Pulmonary artery endothelial cell (primary cell): ENCODE measurements at regions not wholly inside any gene's neighbourhood (a gene's known extent, or its start where the extent isn't known, plus 50 kb on each side); places are given as distances from the start of the nearest gene placed in this dataset.
"Not testable (repeated sequence)": the region's sequence is repeated elsewhere in the genome, so short reads cannot be mapped to it uniquely, and the experiment has no call there.

ENCODE experiments used
- DNase-seq: peaks from one replicate; pipeline ENCODE4 v3.0.0-alpha.2; 2011; ENCODE audit warnings: low read depth, low spot score

GRCh38 chr10:78451592-78451991, 417.9 kb downstream of the RPS24 start:
- DNase-seq: no peak

GRCh38 chr10:78454123-78454645, 420.5 kb downstream of the RPS24 start:
- DNase-seq: no peak

GRCh38 chr10:78455236-78455635, 421.6 kb downstream of the RPS24 start:
- no peak for DNase-seq

- no peak for DNase-seq
Observed at GRCh38 chr10:78455811-78456210, 422.1 kb downstream of the RPS24 start.

- no peak for DNase-seq
Observed at GRCh38 chr10:78456649-78457400, 423.2 kb downstream of the RPS24 start.

- DNase-seq: peak; percentile 69
Observed at GRCh38 chr10:78457804-78458482, 424.3 kb downstream of the RPS24 start.

GRCh38 chr10:78458983-78459638, 425.4 kb downstream of the RPS24 start:
- DNase-seq: peak; percentile 90

- DNase-seq: no peak
Observed at GRCh38 chr10:78459639-78460037, 426.0 kb downstream of the RPS24 start.

- DNase-seq: no peak
Observed at GRCh38 chr10:78460204-78460603, 426.5 kb downstream of the RPS24 start.

- no peak for DNase-seq
Observed at GRCh38 chr10:78461333-78461732, 427.7 kb downstream of the RPS24 start.

GRCh38 chr10:78462176-78462575, 428.5 kb downstream of the RPS24 start:
- no peak for DNase-seq

GRCh38 chr10:78462726-78463228, 429.1 kb downstream of the RPS24 start:
- DNase-seq: no peak

GRCh38 chr10:78464118-78464855, 430.6 kb downstream of the RPS24 start:
- no peak for DNase-seq

GRCh38 chr10:78464856-78465267, 431.2 kb downstream of the RPS24 start:
- DNase-seq: no peak

- DNase-seq: no peak
Observed at GRCh38 chr10:78465431-78465830, 431.8 kb downstream of the RPS24 start.

- no peak for DNase-seq
Observed at GRCh38 chr10:78467496-78468106, 433.9 kb downstream of the RPS24 start.

GRCh38 chr10:78468731-78469130, 435.1 kb downstream of the RPS24 start:
- DNase-seq: not testable (repeated sequence)

GRCh38 chr10:78470267-78471103, 436.8 kb downstream of the RPS24 start:
- DNase-seq: no peak

- DNase-seq: no peak
Observed at GRCh38 chr10:78471326-78471722, 437.7 kb downstream of the RPS24 start.
